SU-DHL-6 (cell line): ENCODE measurements at regions not wholly inside any gene's neighbourhood (a gene's known extent, or its start where the extent isn't known, plus 50 kb on each side); places are given as distances from the start of the nearest gene placed in this dataset.

ENCODE experiments used
- H2AFZ ChIP-seq: fragments of 200-600 bp; sonication (generic); 2 replicates; pipeline ENCODE4 v1.6.1; 2014; ENCODE audit warnings: low read depth, mild to moderate bottlenecking, moderate library complexity, mixed read lengths, antibody characterized with exemption, low read length; ENCODE audit not compliant: severe bottlenecking
- H3F3A ChIP-seq: fragments of 200-600 bp; shearing (Covaris generic); 2 replicates; pipeline ENCODE4 v1.6.0; 2016; ENCODE audit warnings: antibody characterized with exemption, mild to moderate bottlenecking; ENCODE audit not compliant: insufficient read depth
- H3K27ac ChIP-seq: fragments of 200-600 bp; sonication (generic); 2 replicates; pipeline ENCODE4 v1.5.1; 2016; ENCODE audit warnings: low read depth, mild to moderate bottlenecking, low read length, moderate library complexity, mixed read lengths
- H3K27me3 ChIP-seq: fragments of 200-600 bp; sonication (generic), shearing (Covaris generic); 2 replicates; pipeline ENCODE4 v1.6.0; 2014; ENCODE audit warnings: mild to moderate bottlenecking, low read length
- H3K36me3 ChIP-seq: fragments of 200-600 bp; sonication (generic); 2 replicates; pipeline ENCODE4 v1.6.1; 2014; ENCODE audit warnings: mild to moderate bottlenecking, low read length, mixed read lengths
- H3K4me2 ChIP-seq: fragments of 300-600, 200-600 bp; shearing (Covaris generic), sonication (generic); 2 replicates; pipeline ENCODE4 v1.6.0; 2014; ENCODE audit warnings: low read length, low read depth, mild to moderate bottlenecking; ENCODE audit not compliant: poor library complexity, severe bottlenecking
- H3K4me3 ChIP-seq: fragments of 200-600 bp; sonication (generic); 2 replicates; pipeline ENCODE4 v1.5.1; 2014; ENCODE audit warnings: antibody characterized with exemption, low read length, mild to moderate bottlenecking, mixed read lengths; ENCODE audit not compliant: insufficient read depth, poor library complexity, severe bottlenecking
- H3K79me2 ChIP-seq: fragments of 200-600 bp; sonication (generic); 2 replicates; pipeline ENCODE4 v1.6.1; 2014; ENCODE audit warnings: mild to moderate bottlenecking, low read length, moderate library complexity; ENCODE audit not compliant: insufficient read depth
- H3K9ac ChIP-seq: fragments of 200-600 bp; sonication (generic); 2 replicates; pipeline ENCODE4 v1.7.0; 2014; ENCODE audit warnings: mild to moderate bottlenecking, low read length
- H3K9me2 ChIP-seq: fragments of 200-600 bp; sonication (generic); replicated peaks from 2 replicates; pipeline ENCODE4 v1.6.1; 2014; ENCODE audit warnings: low read length; ENCODE audit not compliant: insufficient read depth
- H3K9me3 ChIP-seq: fragments of 200-600 bp; sonication (generic); 2 replicates; pipeline ENCODE4 v1.6.1; 2014; ENCODE audit warnings: low read length, mixed read lengths; ENCODE audit not compliant: insufficient read depth
- H4K20me1 ChIP-seq: fragments of 200-600 bp; sonication (generic); 2 replicates; pipeline ENCODE4 v1.6.1; 2014; ENCODE audit warnings: low read depth, mild to moderate bottlenecking, antibody characterized with exemption, low read length, moderate library complexity, mixed read lengths
- CTCF ChIP-seq: fragments of 200-600 bp; sonication (generic); IDR thresholded peaks from one replicate; pipeline ENCODE4 v1.5.1; 2017; ENCODE audit warnings: antibody characterized with exemption, mild to moderate bottlenecking, low read length, moderate library complexity; ENCODE audit not compliant: insufficient read depth, poor library complexity, severe bottlenecking
- EZH2phosphoT487 ChIP-seq: fragments of 200-600 bp; sonication (generic), shearing (Covaris generic); conservative IDR thresholded peaks from 2 replicates; pipeline ENCODE4 v1.6.1; 2018; ENCODE audit warnings: mild to moderate bottlenecking, antibody characterized with exemption, low read length, moderate library complexity, mixed read lengths

- Histone ChIP-seq H3K4me2 (no peak overlapping the region), H3K4me3 (no peak overlapping the region), H3F3A (no peaks in the 10 kb centered on the region), H3K36me3 (no peaks in the 10 kb centered on the region), H4K20me1 (no peaks in the 10 kb centered on the region), H2AFZ (no peak overlapping the region), H3K27ac (no peak overlapping the region), H3K9ac (no peak overlapping the region), H3K9me2 (no peaks in the 10 kb centered on the region), H3K9me3 (no peaks in the 10 kb centered on the region), H3K79me2 (no peaks in the 10 kb centered on the region), H3K27me3 (no peaks in the 10 kb centered on the region)
- no peak for TF ChIP-seq EZH2phosphoT487
- TF ChIP-seq CTCF, result no peak
These were observed 1072.3 kb downstream of the RAPGEF2 start for GRCh38 chr4:160175064-160175643.

GRCh38 chr4:160180211-160180610, 1077.3 kb downstream of the RAPGEF2 start:
- Histone ChIP-seq H3K9me2 (no peaks in the 10 kb centered on the region), H3K9me3 (no peaks in the 10 kb centered on the region), H4K20me1 (no peaks in the 10 kb centered on the region), H3K27ac (no peak overlapping the region), H3K9ac (no peak overlapping the region), H3K4me2 (no peak overlapping the region), H3K4me3 (no peak overlapping the region), H3K79me2 (no peaks in the 10 kb centered on the region), H3K36me3 (no peaks in the 10 kb centered on the region), H2AFZ (no peak overlapping the region), H3K27me3 (no peaks in the 10 kb centered on the region), H3F3A (no peaks in the 10 kb centered on the region)
- no peak for TF ChIP-seq EZH2phosphoT487
- TF ChIP-seq CTCF, result no peak

GRCh38 chr4:160182727-160183126, 1079.8 kb downstream of the RAPGEF2 start:
- Histone ChIP-seq H3F3A (no peaks in the 10 kb centered on the region), H3K9me2 (no peaks in the 10 kb centered on the region), H4K20me1 (no peaks in the 10 kb centered on the region), H3K9ac (no peak overlapping the region), H3K36me3 (no peaks in the 10 kb centered on the region), H3K27me3 (no peaks in the 10 kb centered on the region), H3K4me3 (no peak overlapping the region), H2AFZ (no peak overlapping the region), H3K27ac (no peak overlapping the region), H3K79me2 (no peaks in the 10 kb centered on the region), H3K9me3 (no peaks in the 10 kb centered on the region), H3K4me2 (no peak overlapping the region)
- no peak for TF ChIP-seq CTCF
- no peak for TF ChIP-seq EZH2phosphoT487
